GM21786 (cell line): ENCODE measurements at regions not wholly inside any gene's neighbourhood (a gene's known extent, or its start where the extent isn't known, plus 50 kb on each side); places are given as distances from the start of the nearest gene placed in this dataset.
"Not testable (repeated sequence)": the region's sequence is repeated elsewhere in the genome, so short reads cannot be mapped to it uniquely, and the experiment has no call there.

Experiments used
- ATAC-seq: cut with Tn5 transposase; IDR thresholded peaks from one replicate; pipeline ENCODE4 v1.9.1; 2021; ENCODE audit not compliant: unreplicated experiment

GRCh38 chr2:189231719-189232323 is 52.3 kb upstream of the COL5A2 start:
- no peak for ATAC-seq

GRCh38 chr2:189232759-189233406 is 53.3 kb upstream of the COL5A2 start:
- ATAC-seq = peak; percentile 88

GRCh38 chr2:189233527-189233926 is 54.0 kb upstream of the COL5A2 start:
- ATAC-seq = no peak

- ATAC-seq = no peak
Measured at GRCh38 chr2:189234991-189235390, 55.4 kb upstream of the COL5A2 start.

- ATAC-seq = no peak
Measured at GRCh38 chr2:189236066-189236465, 56.5 kb upstream of the COL5A2 start.

- ATAC-seq = no peak
Measured at GRCh38 chr2:189238903-189239302, 59.3 kb upstream of the COL5A2 start.

- not testable (repeated sequence) for ATAC-seq
Measured at GRCh38 chr2:189243843-189244242, 64.3 kb upstream of the COL5A2 start.

GRCh38 chr2:189247276-189247675 is 67.7 kb upstream of the COL5A2 start:
- ATAC-seq = no peak

GRCh38 chr2:189248141-189248540 is 68.6 kb upstream of the COL5A2 start:
- ATAC-seq = no peak

GRCh38 chr2:189249171-189249570 is 69.6 kb upstream of the COL5A2 start:
- ATAC-seq = no peak

- ATAC-seq = no peak
Measured at GRCh38 chr2:189249901-189250300, 70.3 kb upstream of the COL5A2 start.

- ATAC-seq = no peak
Measured at GRCh38 chr2:189252991-189253675, 73.6 kb upstream of the COL5A2 start.

- ATAC-seq = no peak
Measured at GRCh38 chr2:189253836-189254235, 74.3 kb upstream of the COL5A2 start.

- ATAC-seq = no peak
Measured at GRCh38 chr2:189254268-189254883, 74.8 kb upstream of the COL5A2 start.

- ATAC-seq = no peak
Measured at GRCh38 chr2:189255711-189256110, 76.2 kb upstream of the COL5A2 start.

- ATAC-seq = no peak
Measured at GRCh38 chr2:189258616-189259365, 79.2 kb upstream of the COL5A2 start.

- ATAC-seq = no peak
Measured at GRCh38 chr2:189260361-189260814, 80.8 kb upstream of the COL5A2 start.

GRCh38 chr2:189261431-189261841 is 81.9 kb upstream of the COL5A2 start:
- no peak for ATAC-seq

GRCh38 chr2:189261916-189262315 is 82.4 kb upstream of the COL5A2 start:
- no peak for ATAC-seq

- ATAC-seq = no peak
Measured at GRCh38 chr2:189265696-189266320, 86.2 kb upstream of the COL5A2 start.

GRCh38 chr2:189267491-189267890 is 87.9 kb upstream of the COL5A2 start:
- no peak for ATAC-seq
